OCI-LY7 (cell line): ENCODE measurements at regions not wholly inside any gene's neighbourhood (a gene's known extent, or its start where the extent isn't known, plus 50 kb on each side); places are given as distances from the start of the nearest gene placed in this dataset.

Experiments
- CTCF ChIP-seq: fragments of 200-600 bp; sonication (generic); conservative IDR thresholded peaks from 2 replicates; pipeline ENCODE4 v1.5.1; 2014; ENCODE audit warnings: mild to moderate bottlenecking, antibody characterized with exemption, low read length, moderate library complexity, mixed read lengths
- EZH2phosphoT487 ChIP-seq: fragments of 200-600 bp; sonication (generic); IDR thresholded peaks from 2 replicates; pipeline ENCODE4 v1.6.1; 2018; ENCODE audit warnings: low read depth, borderline replicate concordance, mild to moderate bottlenecking, mixed run types, antibody characterized with exemption, low read length, moderate library complexity, mixed read lengths

- TF ChIP-seq CTCF, result no peak
- TF ChIP-seq EZH2phosphoT487, result no peak
Measured at GRCh38 chr1:43042127-43042526, 83.5 kb upstream of the SLC2A1 start.
